ENCODE measurements at regions not wholly inside any gene's neighbourhood (a gene's known extent, or its start where the extent isn't known, plus 50 kb on each side); places are given as distances from the start of the nearest gene placed in this dataset.

DNA sequence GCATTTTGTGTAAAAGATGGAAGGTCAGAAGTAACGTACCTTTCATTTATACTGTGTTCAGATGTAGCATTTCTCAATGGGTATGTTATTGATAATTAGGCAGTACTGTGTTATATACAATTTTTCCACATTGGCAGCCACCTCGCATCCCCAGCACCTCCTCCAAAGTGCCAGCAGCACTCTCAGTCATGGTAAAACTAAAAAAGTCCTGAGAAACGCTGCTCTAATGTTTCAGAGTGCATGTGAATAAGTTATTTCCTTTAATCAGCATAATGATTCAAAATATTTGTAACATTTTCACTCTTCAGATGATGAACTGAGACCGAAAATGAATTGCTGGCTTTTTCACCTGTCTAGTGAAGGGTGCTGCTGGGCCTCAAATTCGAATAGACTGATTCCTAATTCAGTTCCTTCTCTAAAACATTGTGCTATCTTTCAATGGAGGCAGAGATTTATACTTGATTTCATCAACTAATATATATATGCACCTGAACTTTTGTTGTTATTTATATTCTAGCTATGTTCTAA, 79.9 kb upstream of the ANKRD55 start:
- Histone ChIP-seq H3K36me3 (ENCODE audit: insufficient read depth, low read length, poor library complexity, severe bottlenecking) (no peaks in the 10 kb centered on the region), H3K27ac (ENCODE audit: low read depth, low read length, poor library complexity, severe bottlenecking) (no peak overlapping the region), H3K9me3 (ENCODE audit: low read depth, low read length, poor library complexity, severe bottlenecking) (no peaks in the 10 kb centered on the region), H3K4me1 (ENCODE audit: insufficient read depth, low read length, poor library complexity, severe bottlenecking) (no peaks in the 10 kb centered on the region), H3K27me3 (replicated peaks; ENCODE audit: insufficient read depth, low read depth, low read length, poor library complexity) (no peaks in the 10 kb centered on the region), H3K4me3 (ENCODE audit: low read depth, low read length, poor library complexity, severe bottlenecking) (no peak overlapping the region)
- ChIA-PET POLR2A (ENCODE audit: low non-redundant PET) (no interaction called here), CTCF (no interaction called here)
- DNase-seq (ENCODE audit: low spot score): no peak
- intact Hi-C loops (cut with micrococcal nuclease; ENCODE audit: unreplicated experiment): no loop called here
- TF ChIP-seq, protein P1, sequence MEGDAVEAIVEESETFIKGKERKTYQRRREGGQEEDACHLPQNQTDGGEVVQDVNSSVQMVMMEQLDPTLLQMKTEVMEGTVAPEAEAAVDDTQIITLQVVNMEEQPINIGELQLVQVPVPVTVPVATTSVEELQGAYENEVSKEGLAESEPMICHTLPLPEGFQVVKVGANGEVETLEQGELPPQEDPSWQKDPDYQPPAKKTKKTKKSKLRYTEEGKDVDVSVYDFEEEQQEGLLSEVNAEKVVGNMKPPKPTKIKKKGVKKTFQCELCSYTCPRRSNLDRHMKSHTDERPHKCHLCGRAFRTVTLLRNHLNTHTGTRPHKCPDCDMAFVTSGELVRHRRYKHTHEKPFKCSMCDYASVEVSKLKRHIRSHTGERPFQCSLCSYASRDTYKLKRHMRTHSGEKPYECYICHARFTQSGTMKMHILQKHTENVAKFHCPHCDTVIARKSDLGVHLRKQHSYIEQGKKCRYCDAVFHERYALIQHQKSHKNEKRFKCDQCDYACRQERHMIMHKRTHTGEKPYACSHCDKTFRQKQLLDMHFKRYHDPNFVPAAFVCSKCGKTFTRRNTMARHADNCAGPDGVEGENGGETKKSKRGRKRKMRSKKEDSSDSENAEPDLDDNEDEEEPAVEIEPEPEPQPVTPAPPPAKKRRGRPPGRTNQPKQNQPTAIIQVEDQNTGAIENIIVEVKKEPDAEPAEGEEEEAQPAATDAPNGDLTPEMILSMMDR (conservative IDR thresholded peaks at IDR 0.05; ENCODE audit: low read depth, low read length): no peak
- no peak for TF ChIP-seq EZH2 (IDR thresholded peaks at IDR 0.05; ENCODE audit: borderline replicate concordance, low read depth, low read length, poor library complexity, severe bottlenecking)
- no TSS peak for BruUV-seq (replicated peaks)

GRCh38 chr5:56311306-56311905, 78.3 kb upstream of the ANKRD55 start:
- POLR2A ChIA-PET (ENCODE audit: low non-redundant PET): no interaction called here
- H3K27ac ChIP-seq (ENCODE audit: low read depth, low read length, poor library complexity, severe bottlenecking): no peak overlapping the region
- CTCF ChIA-PET: no interaction called here

DNA sequence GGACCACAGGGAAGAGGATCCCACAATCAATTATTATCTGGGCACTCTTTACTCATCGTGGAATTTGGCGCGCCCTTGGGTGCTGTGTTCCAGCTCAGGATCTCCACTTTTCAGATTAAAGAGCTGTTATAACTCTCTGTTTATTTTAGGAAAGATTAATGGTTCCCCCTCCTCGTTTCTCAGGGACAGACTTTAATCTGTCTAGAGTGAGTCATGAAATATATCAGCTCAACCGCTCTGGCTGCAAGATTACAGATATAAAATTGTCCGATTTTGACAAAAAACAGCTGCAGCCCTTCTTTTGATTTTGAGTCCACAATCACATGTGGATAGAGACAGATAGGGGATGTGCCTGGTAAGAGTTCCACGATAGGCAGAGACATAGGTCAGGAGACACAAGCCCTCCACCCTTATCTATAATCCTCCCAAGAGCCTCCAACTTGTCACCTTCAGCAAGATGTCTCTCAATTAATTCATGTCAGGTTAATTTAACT, 77.6 kb upstream of the ANKRD55 start:
- Histone ChIP-seq H3K27me3 (replicated peaks; ENCODE audit: insufficient read depth, low read depth, low read length, poor library complexity) (no peaks in the 10 kb centered on the region), H3K9me3 (ENCODE audit: low read depth, low read length, poor library complexity, severe bottlenecking) (no peaks in the 10 kb centered on the region), H3K4me3 (ENCODE audit: low read depth, low read length, poor library complexity, severe bottlenecking) (no peak overlapping the region), H3K4me1 (ENCODE audit: insufficient read depth, low read length, poor library complexity, severe bottlenecking) (no peaks in the 10 kb centered on the region), H3K27ac (ENCODE audit: low read depth, low read length, poor library complexity, severe bottlenecking) (no peak overlapping the region), H3K36me3 (ENCODE audit: insufficient read depth, low read length, poor library complexity, severe bottlenecking) (no peaks in the 10 kb centered on the region)
- DNase-seq (ENCODE audit: low spot score): peak; percentile 12
- ChIA-PET CTCF (no interaction called here), POLR2A (ENCODE audit: low non-redundant PET) (no interaction called here)
- intact Hi-C loops (cut with micrococcal nuclease; ENCODE audit: unreplicated experiment): no loop called here
- TF ChIP-seq, protein P1 (conservative IDR thresholded peaks at IDR 0.05; ENCODE audit: low read depth, low read length): no peak
- TF ChIP-seq EZH2 (IDR thresholded peaks at IDR 0.05; ENCODE audit: borderline replicate concordance, low read depth, low read length, poor library complexity, severe bottlenecking): no peak
- no TSS peak for BruUV-seq (replicated peaks)

More at GRCh38 chr5:56311306-56311905, 78.3 kb upstream of the ANKRD55 start:
- intact Hi-C loops (cut with micrococcal nuclease; ENCODE audit: unreplicated experiment): no loop called here
- TF ChIP-seq, protein P1 (conservative IDR thresholded peaks at IDR 0.05; ENCODE audit: low read depth, low read length): no peak
- no peak for TF ChIP-seq EZH2 (IDR thresholded peaks at IDR 0.05; ENCODE audit: borderline replicate concordance, low read depth, low read length, poor library complexity, severe bottlenecking)
- H3K9me3 ChIP-seq (ENCODE audit: low read depth, low read length, poor library complexity, severe bottlenecking): no peaks in the 10 kb centered on the region
- no peak overlapping the region for H3K4me3 ChIP-seq (ENCODE audit: low read depth, low read length, poor library complexity, severe bottlenecking)
- no peaks in the 10 kb centered on the region for H3K36me3 ChIP-seq (ENCODE audit: insufficient read depth, low read length, poor library complexity, severe bottlenecking)
- DNase-seq (ENCODE audit: low spot score): no peak
- H3K4me1 ChIP-seq (ENCODE audit: insufficient read depth, low read length, poor library complexity, severe bottlenecking): no peaks in the 10 kb centered on the region
- no TSS peak for BruUV-seq (replicated peaks)
- no peaks in the 10 kb centered on the region for H3K27me3 ChIP-seq (replicated peaks; ENCODE audit: insufficient read depth, low read depth, low read length, poor library complexity)
